HS-5 (cell line): ENCODE measurements at regions not wholly inside any gene's neighbourhood (a gene's known extent, or its start where the extent isn't known, plus 50 kb on each side); places are given as distances from the start of the nearest gene placed in this dataset.

Source experiments
- DNase-seq: peaks from one replicate; pipeline ENCODE4 v3.0.0-alpha.2; 2012; ENCODE audit warnings: low read depth

- no peak for DNase-seq
These were observed 189.3 kb upstream of the RFC3 start for GRCh38 chr13:33628662-33629061.

DNA sequence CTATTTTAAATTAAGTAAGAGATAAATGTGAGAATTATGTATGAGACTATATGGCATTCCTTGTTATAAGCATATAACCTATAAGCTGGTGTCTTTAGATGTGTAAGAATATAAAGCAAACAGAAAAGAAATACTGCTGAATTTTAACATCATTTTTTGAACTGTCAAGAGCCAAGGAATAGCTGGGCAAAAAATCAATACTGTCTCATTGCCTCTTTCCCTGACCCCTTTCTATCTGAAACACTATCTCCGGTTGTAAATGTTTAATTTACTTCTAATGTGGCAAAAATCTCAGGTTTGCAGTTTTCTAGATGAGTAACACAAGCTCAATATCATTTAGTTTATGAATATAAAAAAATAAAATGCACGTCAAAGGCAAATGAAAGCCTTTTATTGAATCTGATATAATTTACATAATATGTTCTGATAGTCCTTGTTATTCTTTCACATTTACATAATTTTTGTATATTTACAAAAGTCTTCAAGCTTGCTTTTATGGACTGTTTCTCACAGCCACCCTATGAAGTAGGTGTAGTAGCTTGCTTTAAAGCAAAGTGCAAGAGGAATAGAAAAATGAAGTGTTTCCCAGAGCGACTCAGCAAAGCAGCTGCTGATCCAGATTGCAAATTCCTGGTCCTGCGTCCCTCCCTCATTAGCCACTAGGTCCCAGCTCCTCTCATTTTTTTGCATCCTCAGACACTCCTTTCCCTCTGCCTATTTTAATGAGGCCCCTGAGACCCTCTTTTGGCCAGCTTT, 188.2 kb upstream of the RFC3 start:
- DNase-seq, result no peak

- no peak for DNase-seq
These were observed 184.0 kb upstream of the RFC3 start for GRCh38 chr13:33633701-33634545.

DNA sequence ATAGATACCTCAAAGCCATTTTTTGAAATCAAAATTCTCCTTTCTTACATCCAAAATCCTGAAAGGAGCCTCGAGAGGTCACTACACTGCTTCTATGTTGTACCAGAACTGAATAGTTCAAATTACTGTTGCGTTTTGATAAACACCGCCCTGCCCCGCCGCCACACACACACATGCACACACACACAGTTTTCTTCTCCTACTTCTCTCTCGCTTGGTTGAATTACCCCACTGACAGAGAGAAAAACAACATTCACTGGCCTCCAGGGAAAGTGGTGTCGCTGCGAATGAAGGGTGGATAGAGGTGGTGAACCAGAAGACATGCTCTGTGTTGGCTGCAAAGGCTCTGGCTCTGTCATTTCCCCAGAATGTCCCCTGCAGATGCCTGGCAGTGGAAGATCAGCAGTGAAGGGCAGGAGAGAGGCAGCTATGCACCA, 183.4 kb upstream of the RFC3 start:
- DNase-seq, result no peak

DNA sequence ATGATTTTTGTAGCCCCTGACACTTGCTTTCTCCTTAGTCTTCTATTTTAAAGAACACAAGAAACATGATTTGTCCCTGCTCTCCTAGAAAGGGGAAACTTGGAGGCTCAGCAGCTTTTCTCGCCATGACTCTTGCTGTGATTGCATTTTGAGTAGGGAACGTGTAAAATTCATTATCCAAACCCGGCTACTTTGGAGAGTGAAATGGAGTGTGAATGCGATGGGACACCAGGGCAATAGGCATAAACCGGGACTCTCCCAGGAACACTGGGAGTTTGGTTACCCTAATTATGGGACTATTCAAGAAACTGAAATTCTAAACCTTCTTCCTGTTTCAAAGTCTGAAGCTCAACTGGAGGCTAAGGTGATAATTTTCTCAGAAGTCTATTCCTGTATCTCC, 181.7 kb upstream of the RFC3 start:
- no peak for DNase-seq

DNA sequence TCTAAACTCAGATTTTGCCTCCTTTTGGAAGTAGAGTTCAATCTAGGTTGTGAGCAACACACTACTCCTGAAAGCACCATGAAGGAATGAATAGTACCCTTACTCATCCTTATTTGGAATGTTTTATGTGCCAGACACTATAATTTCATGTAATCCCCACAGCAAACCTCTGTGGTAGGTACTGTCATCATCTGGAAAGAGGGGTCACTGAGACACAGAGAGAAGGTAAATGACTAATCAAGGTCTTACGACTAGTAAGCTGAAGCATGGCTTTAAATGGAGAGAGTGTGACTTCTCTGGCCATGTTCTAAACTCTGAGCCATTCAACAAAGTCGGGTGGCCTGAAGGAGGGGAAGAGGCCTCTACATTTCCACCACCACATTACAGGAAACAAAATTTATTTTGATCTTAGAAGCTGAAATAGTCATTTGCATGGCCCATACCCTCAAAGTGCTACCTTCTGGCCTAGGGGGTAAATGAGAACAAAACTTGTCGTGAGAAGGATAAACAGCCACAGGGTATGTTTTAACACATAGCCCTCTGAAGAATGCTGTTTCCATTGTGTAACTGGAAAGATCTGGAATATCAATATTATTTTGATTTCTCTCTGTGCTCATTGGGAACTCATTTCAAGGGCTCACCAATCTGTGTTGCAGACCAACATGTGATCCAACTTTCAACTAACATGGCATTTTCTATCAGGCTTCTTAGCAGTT, 180.8 kb upstream of the RFC3 start:
- DNase-seq, result no peak

DNA sequence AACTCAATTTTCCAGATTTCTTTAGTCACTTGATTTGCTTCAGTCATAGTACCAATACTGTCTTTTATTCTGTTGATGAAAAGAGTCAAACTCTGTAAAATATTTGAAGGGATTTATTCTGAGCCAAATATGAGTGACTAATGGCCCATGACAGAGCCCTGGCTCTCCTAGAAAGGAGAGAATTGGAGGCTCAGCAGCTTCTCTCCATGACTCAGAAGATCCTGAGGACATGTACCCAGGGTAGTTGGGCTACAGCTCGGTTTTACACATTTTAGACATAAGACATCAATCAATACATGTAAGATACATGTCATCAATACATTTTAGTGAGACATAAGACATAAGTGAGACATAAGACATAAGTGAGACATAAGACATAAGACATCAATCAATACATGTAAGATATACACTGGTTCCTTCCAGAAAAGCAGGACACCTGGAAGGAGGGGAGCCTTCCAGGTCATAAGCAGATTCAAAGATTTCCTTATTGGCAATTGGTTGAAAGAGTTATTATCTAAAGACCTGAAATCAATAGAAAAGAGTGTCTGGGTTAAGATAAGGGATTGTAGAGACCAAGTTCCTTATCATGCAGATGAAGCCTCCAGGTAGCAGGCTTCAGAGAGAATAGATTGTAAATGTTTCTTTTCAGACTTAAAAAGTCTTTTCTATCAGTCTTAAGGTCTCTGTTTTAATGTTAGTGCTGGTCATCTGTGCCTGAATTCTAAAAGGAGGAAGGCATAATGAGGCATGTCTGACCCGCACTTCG, 179.8 kb upstream of the RFC3 start:
- DNase-seq, result no peak

- no peak for DNase-seq
These were observed 178.8 kb upstream of the RFC3 start for GRCh38 chr13:33639158-33639557.

DNA sequence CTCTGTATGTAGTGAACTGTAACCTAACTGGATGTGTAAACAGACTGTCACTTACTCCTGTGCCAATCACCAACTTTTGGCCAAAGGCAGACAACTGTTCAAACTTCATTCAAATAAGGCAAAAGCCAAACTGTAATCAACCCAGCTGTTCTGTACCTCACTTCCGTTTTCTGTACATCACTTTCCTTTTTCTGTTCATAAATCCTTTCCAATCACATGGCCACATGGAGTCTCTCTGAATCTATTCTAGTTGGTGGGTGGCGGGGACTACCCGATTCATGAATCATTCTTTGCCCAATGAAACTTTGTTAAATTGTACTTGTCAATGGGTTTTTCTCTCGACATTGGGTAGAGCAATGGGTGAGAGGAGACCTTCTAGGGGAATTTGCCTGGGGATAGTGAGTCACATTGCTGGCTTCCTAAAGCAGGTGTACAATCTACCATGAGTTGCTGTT, 178.3 kb upstream of the RFC3 start:
- no peak for DNase-seq

DNA sequence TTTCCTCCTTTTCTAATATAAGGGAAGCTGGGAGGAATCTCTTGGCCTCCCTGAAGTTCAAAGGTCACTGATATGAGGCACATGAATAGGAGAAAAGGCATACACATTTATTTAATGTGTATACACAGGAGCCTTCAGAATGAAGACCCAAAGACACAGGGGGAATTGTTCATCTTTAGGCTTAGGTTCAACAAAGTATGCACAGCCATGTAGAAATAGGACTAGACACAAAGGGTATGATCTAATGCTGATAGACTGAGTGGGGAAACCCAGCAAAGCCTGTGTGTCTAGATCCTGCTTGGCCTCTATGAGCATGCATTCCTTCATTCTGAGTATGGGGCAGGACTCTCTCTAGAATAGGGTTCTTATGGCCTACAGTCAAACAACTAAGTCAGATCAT, 177.1 kb upstream of the RFC3 start:
- DNase-seq, result no peak

DNA sequence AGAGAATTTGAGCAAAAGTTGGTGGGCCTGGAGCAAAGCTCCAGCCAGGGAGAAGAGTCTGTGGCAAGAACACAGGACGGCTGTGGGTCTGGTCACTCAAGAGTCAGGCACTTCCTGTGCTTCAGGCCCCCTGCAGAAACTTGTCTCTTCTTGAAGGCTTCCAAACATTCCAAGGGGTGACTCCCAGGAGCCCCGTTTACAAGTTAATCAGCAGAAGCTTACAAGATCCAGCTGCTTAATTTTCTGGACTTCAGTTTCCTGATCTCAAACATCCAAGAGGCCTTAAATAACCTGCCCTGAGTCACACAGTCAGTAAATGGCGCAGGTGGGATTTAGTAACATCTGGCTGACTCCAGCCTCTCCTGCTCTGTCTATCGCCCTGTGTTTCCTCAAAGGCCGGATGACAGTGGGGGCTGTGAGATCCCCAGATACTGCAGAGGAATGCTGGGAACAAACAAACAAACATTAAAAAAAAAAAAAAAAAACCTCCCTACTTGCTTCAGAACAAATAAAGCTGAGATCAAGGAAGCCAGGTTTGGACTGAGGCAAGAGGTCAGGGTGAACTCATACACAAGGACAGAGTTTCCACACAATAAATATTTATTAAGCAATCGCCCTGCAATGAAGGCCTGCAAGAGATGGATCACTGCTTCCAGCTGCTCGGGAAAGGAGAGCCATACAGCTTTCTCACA, 175.4 kb upstream of the RFC3 start:
- no peak for DNase-seq

DNA sequence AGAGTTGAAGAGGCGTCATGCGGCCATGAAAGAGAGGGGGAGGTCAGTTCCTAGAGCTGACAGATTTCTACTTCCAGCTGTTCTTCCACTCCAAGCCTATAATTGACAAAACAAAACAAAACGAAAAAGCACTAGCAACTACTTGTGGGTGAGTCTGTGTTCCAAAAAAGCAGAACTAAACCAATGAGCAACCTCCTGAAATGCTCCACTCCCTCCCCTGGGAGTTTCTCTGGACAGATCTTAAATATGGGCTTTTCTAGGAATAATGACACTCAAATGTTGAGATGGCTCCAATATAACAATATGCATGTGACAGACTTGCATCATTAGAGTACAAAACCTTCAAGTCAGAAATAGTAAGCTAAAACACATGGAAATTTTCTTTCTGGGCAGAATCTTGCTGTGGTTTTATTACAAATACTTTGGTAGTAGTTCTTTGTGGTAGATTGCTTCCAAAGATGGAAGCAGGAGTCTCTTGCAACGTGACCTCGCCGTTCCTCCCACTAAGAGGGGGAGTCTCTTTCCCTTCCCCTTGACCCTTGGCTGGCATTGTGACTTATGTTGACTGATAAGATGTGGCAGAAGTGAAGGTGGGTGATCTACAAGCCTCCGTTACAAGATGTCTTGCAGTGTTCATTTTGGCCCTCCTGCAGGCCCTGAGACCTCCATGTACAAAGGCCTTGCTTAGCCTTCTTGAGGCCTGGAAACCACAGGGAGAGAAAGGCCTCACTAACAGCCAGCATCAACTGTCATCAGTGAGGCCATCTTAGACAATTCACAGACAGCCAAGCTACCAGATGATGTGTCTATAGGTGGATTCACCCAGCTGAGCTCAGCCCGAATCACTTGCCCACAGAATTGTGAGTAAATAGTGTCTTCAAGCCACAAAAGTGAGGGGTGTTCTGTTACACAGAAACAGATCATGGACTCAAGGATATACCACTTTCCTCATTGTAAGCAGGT, 173.1 kb upstream of the RFC3 start:
- DNase-seq, result no peak

GRCh38 chr13:33645591-33646554, 172.1 kb upstream of the RFC3 start:
- DNase-seq, result no peak

GRCh38 chr13:33649212-33649878, 168.6 kb upstream of the RFC3 start:
- no peak for DNase-seq

- DNase-seq, result no peak
These were observed 166.2 kb upstream of the RFC3 start for GRCh38 chr13:33651766-33652165.

DNA sequence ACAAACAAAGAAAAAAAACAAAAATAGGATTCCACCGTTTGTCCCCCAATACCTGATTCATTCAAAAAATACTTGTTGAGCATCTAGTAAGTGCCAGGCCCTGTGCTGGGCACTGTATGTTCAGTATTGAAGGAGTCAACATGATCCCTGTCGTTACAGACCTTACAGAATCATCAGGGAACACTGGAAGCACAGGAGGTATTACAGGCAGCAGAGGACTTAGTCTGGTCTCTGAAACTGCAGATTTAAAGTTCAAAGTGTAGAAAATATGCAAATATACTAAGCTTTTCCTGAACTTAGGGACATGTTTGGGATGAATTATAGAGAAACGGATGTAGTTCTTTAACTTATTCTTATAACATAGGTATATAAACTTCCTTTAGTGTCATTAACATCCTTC, 160.7 kb upstream of the RFC3 start:
- DNase-seq, result no peak

GRCh38 chr13:33659466-33659865, 158.5 kb upstream of the RFC3 start:
- DNase-seq, result no peak

- DNase-seq, result no peak
These were observed 158.1 kb upstream of the RFC3 start for GRCh38 chr13:33659894-33660293.
